ENCODE measurements at regions not wholly inside any gene's neighbourhood (a gene's known extent, or its start where the extent isn't known, plus 50 kb on each side); places are given as distances from the start of the nearest gene placed in this dataset.

DNA sequence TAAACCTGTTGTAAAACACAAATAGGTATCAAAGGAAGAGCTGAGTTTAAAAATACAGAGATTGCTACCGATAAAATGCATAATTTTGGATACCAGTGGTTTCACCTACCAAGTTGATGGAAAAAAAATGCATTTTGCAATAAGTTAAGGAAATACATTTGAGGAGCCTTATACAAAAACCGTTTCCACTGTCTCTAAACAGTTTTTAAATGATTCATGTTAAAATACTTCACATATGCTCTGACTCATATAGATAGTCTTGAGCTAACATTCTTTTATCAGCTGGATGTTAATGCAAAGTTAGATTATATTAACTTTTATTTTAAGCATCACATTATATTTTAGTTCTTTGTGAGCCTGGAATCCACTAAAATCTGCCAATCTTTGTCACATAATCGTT lies 50.6 kb upstream of the ANKRD17 start:
- Histone ChIP-seq H3K27me3 (ENCODE audit: insufficient read depth, low read length) (no peaks in the 10 kb centered on the region), H3K27ac (ENCODE audit: low read depth, low read length) (no peak overlapping the region), H3K4me3 (replicated peaks in 1 of 2; ENCODE audit: low read depth in 1 of 2, low read length in 2 of 2) (no peak overlapping the region), H3K4me2 (ENCODE audit: low read length) (no peak overlapping the region), H4K20me1 (ENCODE audit: insufficient read depth) (no peaks in the 10 kb centered on the region), H3K9ac (ENCODE audit: low read length) (no peak overlapping the region), H3K4me1 (ENCODE audit: control insufficient read depth in 1 of 2, insufficient read depth in 2 of 2, low read length in 2 of 2) (no peaks in the 10 kb centered on the region), H2AFZ (ENCODE audit: low read depth, low read length, poor library complexity, severe bottlenecking) (no peak overlapping the region), H3K9me2 (ENCODE audit: insufficient read depth) (no peaks in the 10 kb centered on the region), H3K79me2 (ENCODE audit: insufficient read depth, low read length) (no peaks in the 10 kb centered on the region), H3K9me3 (ENCODE audit: control insufficient read depth in 1 of 2, insufficient read depth in 1 of 2, low read depth in 1 of 2, low read length in 2 of 2) (no peaks in the 10 kb centered on the region), H3K36me3 (ENCODE audit: control insufficient read depth in 1 of 2, insufficient read depth in 2 of 2, low read length in 2 of 2) (no peaks in the 10 kb centered on the region)
- intact Hi-C loops (cut with micrococcal nuclease), result no loop called here
- BruUV-seq (replicated peaks), result no TSS peak
- CTCF ChIA-PET, result interaction anchor here (1.0 kb wide), 1 partner anchor 137 kb away, joined by 6 read pairs; no protein-coding TSS in a partner anchor
- TF ChIP-seq, protein P1, sequence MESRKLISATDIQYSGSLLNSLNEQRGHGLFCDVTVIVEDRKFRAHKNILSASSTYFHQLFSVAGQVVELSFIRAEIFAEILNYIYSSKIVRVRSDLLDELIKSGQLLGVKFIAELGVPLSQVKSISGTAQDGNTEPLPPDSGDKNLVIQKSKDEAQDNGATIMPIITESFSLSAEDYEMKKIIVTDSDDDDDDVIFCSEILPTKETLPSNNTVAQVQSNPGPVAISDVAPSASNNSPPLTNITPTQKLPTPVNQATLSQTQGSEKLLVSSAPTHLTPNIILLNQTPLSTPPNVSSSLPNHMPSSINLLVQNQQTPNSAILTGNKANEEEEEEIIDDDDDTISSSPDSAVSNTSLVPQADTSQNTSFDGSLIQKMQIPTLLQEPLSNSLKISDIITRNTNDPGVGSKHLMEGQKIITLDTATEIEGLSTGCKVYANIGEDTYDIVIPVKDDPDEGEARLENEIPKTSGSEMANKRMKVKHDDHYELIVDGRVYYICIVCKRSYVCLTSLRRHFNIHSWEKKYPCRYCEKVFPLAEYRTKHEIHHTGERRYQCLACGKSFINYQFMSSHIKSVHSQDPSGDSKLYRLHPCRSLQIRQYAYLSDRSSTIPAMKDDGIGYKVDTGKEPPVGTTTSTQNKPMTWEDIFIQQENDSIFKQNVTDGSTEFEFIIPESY (IDR thresholded peaks at IDR 0.05; ENCODE audit: extremely low read depth, insufficient replicate concordance, low read length), result no peak
- TF ChIP-seq, protein P2, sequence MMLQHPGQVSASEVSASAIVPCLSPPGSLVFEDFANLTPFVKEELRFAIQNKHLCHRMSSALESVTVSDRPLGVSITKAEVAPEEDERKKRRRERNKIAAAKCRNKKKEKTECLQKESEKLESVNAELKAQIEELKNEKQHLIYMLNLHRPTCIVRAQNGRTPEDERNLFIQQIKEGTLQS (IDR thresholded peaks at IDR 0.05), result no peak
- no peak for TF ChIP-seq POLR2AphosphoS5 (IDR thresholded peaks at IDR 0.05; ENCODE audit: low read depth, low read length)
- no peak for TF ChIP-seq SP1 (IDR thresholded peaks at IDR 0.05; ENCODE audit: low read depth)
- no peak for TF ChIP-seq CEBPB (IDR thresholded peaks at IDR 0.05; ENCODE audit: low read depth)
- no peak for TF ChIP-seq FOSL1 (IDR thresholded peaks at IDR 0.05; ENCODE audit: low read depth)
- TF ChIP-seq REST (IDR thresholded peaks at IDR 0.05; ENCODE audit: low read depth), result no peak
- TF ChIP-seq SRF (IDR thresholded peaks at IDR 0.05; ENCODE audit: low read depth), result no peak
- TF ChIP-seq CBX3 (IDR thresholded peaks at IDR 0.05; ENCODE audit: low read depth), result no peak
- no peak for TF ChIP-seq EZH2 (IDR thresholded peaks at IDR 0.05)
- TF ChIP-seq ELF1 (IDR thresholded peaks at IDR 0.05; ENCODE audit: borderline replicate concordance, low read depth), result no peak
- TF ChIP-seq EZH2phosphoT487 (IDR thresholded peaks at IDR 0.05; ENCODE audit: borderline replicate concordance), result no peak
- no peak for TF ChIP-seq EGR1 (IDR thresholded peaks at IDR 0.05; ENCODE audit: low read depth)
- TF ChIP-seq, protein P3, sequence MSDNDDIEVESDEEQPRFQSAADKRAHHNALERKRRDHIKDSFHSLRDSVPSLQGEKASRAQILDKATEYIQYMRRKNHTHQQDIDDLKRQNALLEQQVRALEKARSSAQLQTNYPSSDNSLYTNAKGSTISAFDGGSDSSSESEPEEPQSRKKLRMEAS (IDR thresholded peaks at IDR 0.05), result no peak
- TF ChIP-seq RAD21 (IDR thresholded peaks at IDR 0.05; ENCODE audit: low read depth), result no peak
- TF ChIP-seq TCF7L2 (IDR thresholded peaks at IDR 0.05; ENCODE audit: borderline replicate concordance, extremely low read depth, insufficient read depth, insufficient read length), result no peak
- no peak for TF ChIP-seq YY1 (IDR thresholded peaks at IDR 0.05; ENCODE audit: extremely low read depth, insufficient replicate concordance, low read depth, low read length)
- POLR2A ChIA-PET, result no interaction called here
- RAD21 ChIA-PET (ENCODE audit: low non-redundant PET in 1 of 2, low total read pairs in 2 of 2, uncharacterized antibody in 2 of 2, unreplicated experiment in 2 of 2), result no interaction called here
- no peak for DNase-seq (ENCODE audit: low read depth, low spot score)
- no peak for ATAC-seq

All from HCT116 (cell line).